HAP-1 (cell line): ENCODE measurements at regions not wholly inside any gene's neighbourhood (a gene's known extent, or its start where the extent isn't known, plus 50 kb on each side); places are given as distances from the start of the nearest gene placed in this dataset.
"Not testable (repeated sequence)": the region's sequence is repeated elsewhere in the genome, so short reads cannot be mapped to it uniquely, and the experiment has no call there.

Source experiments
- DNase-seq, 2 experiments: peaks; one replicate each; pipeline ENCODE4 v3.0.0-alpha.2; 2016 to 2020; ENCODE audit warnings: low spot score in 2 of 2
- H3K27me3 ChIP-seq: fragments of 250-450 bp; sonication (Bioruptor Pico); 2 replicates; pipeline ENCODE4 v1.5.1; 2020; ENCODE audit warnings: low read depth, mild to moderate bottlenecking, moderate library complexity
- H3K36me3 ChIP-seq: fragments of 250-450 bp; sonication (Bioruptor Pico); replicated peaks from 2 replicates; pipeline ENCODE4 v1.5.1; 2020; ENCODE audit warnings: mild to moderate bottlenecking
- H3K4me1 ChIP-seq: fragments of 250-450 bp; sonication (Bioruptor Pico); 2 replicates; pipeline ENCODE4 v1.5.1; 2020; ENCODE audit warnings: mild to moderate bottlenecking
- H3K4me3 ChIP-seq: fragments of 250-450 bp; sonication (Bioruptor Pico); 2 replicates; pipeline ENCODE4 v1.5.1; 2020; ENCODE audit warnings: mild to moderate bottlenecking, moderate library complexity
- H3K9me3 ChIP-seq: fragments of 250-450 bp; sonication (Bioruptor Pico); 2 replicates; pipeline ENCODE4 v1.5.1; 2020; ENCODE audit warnings: mild to moderate bottlenecking, moderate library complexity
- in situ Hi-C: fragments of 300-500 bp; cut with MboI; formaldehyde crosslinking; loops from 3 replicates; pipeline ENCODE4 v1.14.3; 2020; ENCODE audit warnings: low sequenced_read_pairs, inconsistent platforms, mixed read lengths

DNA sequence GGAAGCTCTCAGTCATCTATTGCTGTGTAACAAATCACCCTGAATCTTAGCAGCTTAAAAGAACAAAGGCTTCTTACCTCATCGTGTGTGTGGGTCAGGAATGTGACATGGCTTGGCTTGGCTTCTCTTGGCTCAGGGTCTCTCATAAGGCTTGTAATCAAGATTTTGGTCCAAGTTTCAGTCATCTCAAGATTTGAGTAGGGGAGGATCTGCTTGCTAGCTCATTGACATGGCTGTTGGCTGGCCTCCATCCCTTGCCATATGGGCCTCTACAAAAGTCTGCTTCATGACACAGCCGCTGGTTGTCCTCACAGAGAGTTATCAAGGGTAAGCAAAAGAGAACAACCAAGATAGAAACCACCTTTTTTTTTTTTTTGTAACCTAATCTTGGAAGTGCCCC, 207.7 kb downstream of the PTPRC start:
- Histone ChIP-seq H3K27me3 (no peaks in the 10 kb centered on the region), H3K9me3 (no peaks in the 10 kb centered on the region), H3K4me1 (peaks cover 8% of the 10 kb centered on the region), H3K4me3 (no peak overlapping the region), H3K36me3 (peaks cover 16% of the 10 kb centered on the region; the same call in 1 of the 2 replicates)
- DNase-seq: no peak
- in situ Hi-C loops: no loop called here

DNA sequence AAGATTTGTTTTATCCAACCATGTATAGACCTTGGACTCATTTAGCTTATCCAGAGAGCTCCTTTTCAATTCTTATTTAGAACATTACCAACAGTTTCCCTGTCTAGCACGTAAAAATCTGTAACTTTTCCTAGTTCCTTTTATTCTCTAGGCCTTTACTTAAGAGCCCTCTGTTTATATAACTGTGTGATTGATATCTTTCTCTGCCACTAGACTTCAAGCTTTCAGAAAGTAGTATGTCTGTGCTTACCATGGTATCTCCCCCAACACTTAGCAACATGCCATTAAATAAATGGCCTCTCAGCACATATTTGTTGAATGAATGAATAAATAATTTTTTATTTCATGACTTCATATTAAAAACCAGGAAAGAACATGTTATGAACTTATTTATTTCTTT, 209.4 kb downstream of the PTPRC start:
- Histone ChIP-seq H3K4me3 (no peak overlapping the region), H3K36me3 (peaks cover 16% of the 10 kb centered on the region; the same call in 1 of the 2 replicates)
- in situ Hi-C loops: no loop called here

DNA sequence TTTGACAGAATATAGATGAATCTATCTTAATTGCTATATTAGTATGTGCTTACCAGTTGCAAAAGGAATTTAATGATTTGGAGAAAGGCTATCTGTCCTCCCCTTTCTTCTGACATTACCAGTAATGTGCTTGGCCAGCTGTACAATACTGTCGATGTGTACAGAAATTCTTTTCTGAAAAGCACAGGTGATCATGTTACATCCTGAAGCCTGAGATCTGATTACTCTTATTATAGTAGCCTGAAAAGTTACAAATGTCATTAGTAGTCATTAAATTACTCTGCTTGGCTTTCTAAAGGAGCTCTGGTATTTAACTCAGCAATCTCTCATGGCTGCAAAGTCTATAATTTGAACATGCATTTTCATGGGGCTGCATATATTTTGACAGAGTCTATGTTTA, 209.8 kb downstream of the PTPRC start:
- DNase-seq: no peak
- Histone ChIP-seq H3K36me3 (peaks cover 16% of the 10 kb centered on the region; the same call in 1 of the 2 replicates), H3K4me3 (no peak overlapping the region)

More for the DNA sequence above, 209.4 kb downstream of the PTPRC start:
- H3K9me3 ChIP-seq: no peaks in the 10 kb centered on the region
- DNase-seq: no peak
- no peaks in the 10 kb centered on the region for H3K27me3 ChIP-seq
- H3K4me1 ChIP-seq: peaks cover 8% of the 10 kb centered on the region

DNA sequence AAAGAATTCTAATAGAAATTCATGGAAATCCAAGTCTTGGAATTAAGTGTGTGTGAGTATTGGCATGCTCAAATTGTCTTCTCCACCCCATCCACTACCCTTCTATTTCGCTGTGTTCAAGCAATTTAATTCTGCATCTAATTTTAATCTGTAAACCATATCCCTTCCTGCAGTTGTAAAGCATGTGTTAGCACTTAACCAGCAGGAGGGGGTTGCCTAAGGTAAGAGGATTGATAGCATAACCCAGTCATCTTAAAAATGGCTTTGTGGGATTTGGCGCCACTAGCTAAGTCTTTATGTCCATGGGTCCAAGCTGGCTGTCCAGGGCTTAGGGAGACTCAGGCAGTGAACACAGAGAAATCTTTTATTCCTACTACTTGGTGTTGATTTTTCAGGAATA, 210.3 kb downstream of the PTPRC start:
- H3K4me3 ChIP-seq: no peak overlapping the region
- peaks cover 8% of the 10 kb centered on the region for H3K4me1 ChIP-seq
- no peaks in the 10 kb centered on the region for H3K9me3 ChIP-seq
- in situ Hi-C loops: no loop called here
- DNase-seq: no peak
- no peaks in the 10 kb centered on the region for H3K27me3 ChIP-seq
- peaks cover 17% of the 10 kb centered on the region; the same call in 1 of the 2 replicates for H3K36me3 ChIP-seq

More for the DNA sequence above, 209.8 kb downstream of the PTPRC start:
- in situ Hi-C loops: no loop called here
- no peaks in the 10 kb centered on the region for H3K9me3 ChIP-seq
- no peaks in the 10 kb centered on the region for H3K27me3 ChIP-seq
- peaks cover 8% of the 10 kb centered on the region for H3K4me1 ChIP-seq

DNA sequence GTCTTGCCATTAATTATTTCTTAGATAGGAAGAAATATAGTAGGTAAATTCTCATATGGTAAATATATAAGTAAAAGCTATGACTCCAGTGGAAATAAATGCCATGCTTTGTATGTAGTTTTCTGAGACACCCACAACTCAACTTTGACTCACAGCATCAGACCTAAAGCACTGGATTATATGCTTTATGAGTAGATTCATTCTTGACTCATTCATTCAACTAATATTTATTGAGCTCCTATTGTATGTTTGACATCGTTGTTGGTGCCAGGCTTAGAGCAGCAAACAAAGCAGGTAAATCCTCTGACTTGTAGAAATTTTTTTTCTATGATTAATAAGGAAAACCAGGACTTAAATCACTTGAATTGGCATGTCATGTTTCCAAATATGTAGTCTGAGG, 211.4 kb downstream of the PTPRC start:
- Histone ChIP-seq H3K36me3 (peaks cover 21% of the 10 kb centered on the region; the same call in 1 of the 2 replicates), H3K4me3 (no peak overlapping the region), H3K9me3 (no peaks in the 10 kb centered on the region), H3K4me1 (peaks cover 8% of the 10 kb centered on the region), H3K27me3 (no peaks in the 10 kb centered on the region)
- no peak for DNase-seq
- in situ Hi-C loops: no loop called here

DNA sequence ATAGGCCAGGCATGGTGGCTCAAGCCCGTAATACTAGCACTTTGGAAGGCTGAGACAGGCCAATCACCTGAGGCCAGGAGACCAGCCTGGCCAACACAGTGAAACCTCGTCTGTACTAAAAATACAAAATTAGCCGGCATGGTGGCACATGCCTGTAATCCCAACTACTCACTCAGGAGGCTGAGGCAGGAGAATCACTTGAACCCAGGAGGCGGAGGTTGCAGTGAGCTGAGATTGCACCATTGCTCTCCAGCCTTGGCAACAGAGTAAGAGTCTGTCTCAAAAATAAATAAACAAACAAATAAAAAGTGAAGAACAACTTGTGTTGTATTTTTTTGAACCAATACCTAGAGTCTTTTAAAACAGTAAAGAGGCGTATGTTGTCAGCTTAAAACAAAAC, 212.1 kb downstream of the PTPRC start:
- H3K9me3 ChIP-seq, in situ Hi-C loops, H3K27me3 ChIP-seq, H3K4me1 ChIP-seq, H3K4me3 ChIP-seq, DNase-seq: not testable (repeated sequence)
- peaks cover 21% of the 10 kb centered on the region; the same call in 1 of the 2 replicates for H3K36me3 ChIP-seq

DNA sequence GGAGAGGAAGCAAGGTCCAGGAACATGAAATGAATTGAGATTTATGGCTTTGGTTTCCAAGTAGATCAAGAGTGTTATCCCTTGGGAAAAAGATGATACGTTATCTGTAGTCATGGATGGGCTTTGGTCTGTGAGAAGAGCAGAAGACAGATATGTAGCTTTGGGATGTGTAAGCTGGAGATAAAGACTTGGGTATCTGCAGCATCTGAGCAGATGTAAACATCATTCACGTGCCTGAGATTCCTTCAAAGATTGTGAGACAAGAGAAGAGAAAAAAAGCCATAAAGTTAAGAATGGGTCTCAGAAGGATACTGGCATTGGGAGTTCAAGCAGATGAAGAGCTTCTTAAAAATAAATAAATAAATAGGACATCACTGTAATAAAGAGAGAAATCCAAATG, 217.8 kb downstream of the PTPRC start:
- Histone ChIP-seq H3K27me3 (no peaks in the 10 kb centered on the region), H3K9me3 (no peaks in the 10 kb centered on the region), H3K36me3 (peaks cover 14% of the 10 kb centered on the region; the same call in 1 of the 2 replicates), H3K4me3 (no peak overlapping the region), H3K4me1 (no peaks in the 10 kb centered on the region; the same call in 1 of the 2 replicates)
- in situ Hi-C loops: no loop called here
- no peak for DNase-seq

DNA sequence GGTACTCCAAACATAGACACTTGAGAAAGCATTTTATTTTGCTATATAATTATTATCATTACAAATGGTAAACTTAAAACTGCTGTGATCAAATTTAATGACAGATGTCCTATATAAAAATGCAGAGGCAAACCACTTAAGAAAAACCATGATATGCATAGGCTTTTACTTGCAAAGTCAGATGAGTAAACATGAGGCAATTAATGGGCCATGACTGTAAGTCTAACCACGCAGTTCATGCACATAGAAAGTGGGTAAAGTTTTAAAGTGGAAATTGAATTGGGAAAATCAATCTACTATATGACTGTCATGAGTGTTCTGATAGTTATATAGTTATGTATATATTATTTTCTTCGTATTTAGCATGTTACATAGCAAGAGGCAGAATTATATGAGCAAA, 219.2 kb downstream of the PTPRC start:
- DNase-seq: no peak

DNA sequence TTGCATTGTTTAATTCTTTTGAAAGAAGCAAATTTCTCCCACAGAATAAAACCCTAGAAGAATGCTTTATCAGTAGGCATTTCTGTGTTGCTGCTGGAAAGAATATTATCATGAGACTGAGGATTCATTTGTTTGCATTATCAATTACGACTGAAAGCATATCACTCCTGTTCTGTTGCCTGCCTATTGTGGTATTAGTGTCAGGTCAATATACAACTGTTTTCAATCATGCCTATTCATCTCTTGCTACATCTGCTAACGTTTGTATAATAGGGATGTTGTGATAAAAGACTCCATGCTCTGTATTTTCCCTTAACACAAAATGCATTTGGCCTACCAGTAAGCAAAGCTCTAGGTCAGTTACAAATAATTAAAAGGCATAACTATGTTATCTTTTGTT, 221.5 kb downstream of the PTPRC start:
- in situ Hi-C loops: no loop called here
- peaks cover 9% of the 10 kb centered on the region; the same call in 1 of the 2 replicates for H3K36me3 ChIP-seq
- DNase-seq: no peak
- no peaks in the 10 kb centered on the region; the same call in 1 of the 2 replicates for H3K4me1 ChIP-seq
- H3K9me3 ChIP-seq: no peaks in the 10 kb centered on the region
- H3K27me3 ChIP-seq: no peaks in the 10 kb centered on the region
- H3K4me3 ChIP-seq: no peak overlapping the region

More for the DNA sequence above, 219.2 kb downstream of the PTPRC start:
- Histone ChIP-seq H3K27me3 (no peaks in the 10 kb centered on the region), H3K4me1 (no peaks in the 10 kb centered on the region; the same call in 1 of the 2 replicates), H3K9me3 (no peaks in the 10 kb centered on the region), H3K36me3 (peaks cover 14% of the 10 kb centered on the region; the same call in 1 of the 2 replicates), H3K4me3 (no peak overlapping the region)
- in situ Hi-C loops: no loop called here

DNA sequence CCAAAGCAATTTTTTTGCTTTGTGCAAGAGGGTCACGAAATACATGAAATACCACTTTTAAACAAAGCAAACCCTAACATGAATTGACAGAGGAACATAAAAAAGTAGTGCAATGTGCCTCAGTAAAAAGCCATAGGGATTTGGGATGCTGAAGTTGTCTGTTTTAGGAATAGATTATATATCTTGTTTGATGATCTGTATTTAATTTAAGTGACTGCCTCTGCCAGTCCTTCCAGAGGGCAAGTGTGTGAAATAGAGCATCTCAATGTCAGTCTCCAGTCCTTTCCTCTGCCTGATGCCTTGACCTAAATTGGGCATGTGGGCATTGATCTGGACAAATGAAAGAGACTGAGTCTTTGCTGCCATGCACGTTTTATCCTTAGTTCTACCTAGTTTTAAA, 222.8 kb downstream of the PTPRC start:
- Histone ChIP-seq H3K9me3 (no peaks in the 10 kb centered on the region), H3K4me3 (no peak overlapping the region), H3K36me3 (peaks cover 9% of the 10 kb centered on the region; the same call in 1 of the 2 replicates), H3K27me3 (no peaks in the 10 kb centered on the region), H3K4me1 (peaks cover 2% of the 10 kb centered on the region)
- no peak for DNase-seq
- in situ Hi-C loops: no loop called here

DNA sequence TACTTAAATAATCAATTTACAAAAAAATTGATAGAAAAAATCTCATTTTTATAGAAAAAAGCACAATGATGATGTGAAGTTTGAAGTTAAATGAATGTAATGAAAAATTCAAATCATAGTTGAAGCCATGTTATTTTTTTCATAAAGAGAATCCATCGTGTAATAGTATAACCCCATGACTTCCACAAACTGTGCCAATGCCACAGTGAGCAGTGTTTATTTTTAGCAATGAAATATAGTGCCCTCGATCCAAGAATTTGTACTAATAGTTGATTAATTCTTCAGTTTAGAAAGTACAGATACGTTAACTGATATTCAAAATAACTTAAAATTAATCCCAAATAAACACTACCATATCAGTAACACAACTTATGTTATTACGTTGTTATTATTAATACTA, 225.9 kb downstream of the PTPRC start:
- Histone ChIP-seq H3K9me3 (no peaks in the 10 kb centered on the region), H3K36me3 (no peaks in the 10 kb centered on the region), H3K4me3 (no peak overlapping the region), H3K4me1 (peaks cover 5% of the 10 kb centered on the region; the same call in 1 of the 2 replicates), H3K27me3 (no peaks in the 10 kb centered on the region)
- DNase-seq: no peak
- in situ Hi-C loops: no loop called here

DNA sequence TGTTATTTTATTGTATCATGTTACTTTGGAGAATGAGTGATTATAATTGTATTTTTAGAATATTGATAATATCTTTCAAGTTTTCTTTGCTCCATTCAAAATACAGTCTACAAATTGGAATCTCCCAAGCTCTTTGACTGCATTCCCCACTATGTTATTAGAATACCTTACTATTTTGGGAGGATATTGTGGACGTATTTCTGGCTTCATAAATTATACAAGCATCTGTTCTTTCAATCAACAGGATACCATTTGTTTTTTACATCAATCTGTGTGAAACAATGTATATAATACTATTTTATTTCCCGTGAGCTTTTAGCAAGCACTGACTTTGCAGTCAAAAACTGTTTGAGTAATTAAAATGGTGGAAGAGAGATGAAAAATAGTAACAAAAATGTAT, 226.5 kb downstream of the PTPRC start:
- in situ Hi-C loops: no loop called here

DNA sequence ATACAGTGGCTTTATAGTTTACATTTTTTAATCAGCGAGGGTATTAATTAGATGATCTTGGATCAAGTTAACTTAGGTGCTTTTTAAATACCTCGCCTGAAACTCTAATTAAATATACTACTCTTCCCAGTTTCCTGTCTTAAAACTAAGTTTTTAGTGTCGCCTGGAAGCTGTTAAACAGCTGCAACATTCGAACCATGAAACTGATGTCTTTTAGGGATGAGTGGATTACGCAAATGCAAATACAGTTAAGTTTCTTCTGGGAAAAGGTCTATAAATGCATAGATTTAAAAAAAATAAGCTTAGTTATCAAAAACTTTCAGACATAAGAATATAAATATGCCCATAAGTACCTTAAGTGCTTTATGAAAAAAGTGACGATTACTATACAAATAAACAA, 228.3 kb downstream of the PTPRC start:
- Histone ChIP-seq H3K36me3 (no peaks in the 10 kb centered on the region), H3K4me1 (peaks cover 5% of the 10 kb centered on the region; the same call in 1 of the 2 replicates), H3K4me3 (no peak overlapping the region), H3K27me3 (no peaks in the 10 kb centered on the region), H3K9me3 (no peaks in the 10 kb centered on the region)
- in situ Hi-C loops: no loop called here
- no peak for DNase-seq

More for the DNA sequence above, 226.5 kb downstream of the PTPRC start:
- H3K9me3 ChIP-seq: no peaks in the 10 kb centered on the region
- H3K36me3 ChIP-seq: no peaks in the 10 kb centered on the region
- no peaks in the 10 kb centered on the region for H3K27me3 ChIP-seq
- DNase-seq: no peak
- H3K4me1 ChIP-seq: peaks cover 5% of the 10 kb centered on the region; the same call in 1 of the 2 replicates
- H3K4me3 ChIP-seq: no peak overlapping the region

DNA sequence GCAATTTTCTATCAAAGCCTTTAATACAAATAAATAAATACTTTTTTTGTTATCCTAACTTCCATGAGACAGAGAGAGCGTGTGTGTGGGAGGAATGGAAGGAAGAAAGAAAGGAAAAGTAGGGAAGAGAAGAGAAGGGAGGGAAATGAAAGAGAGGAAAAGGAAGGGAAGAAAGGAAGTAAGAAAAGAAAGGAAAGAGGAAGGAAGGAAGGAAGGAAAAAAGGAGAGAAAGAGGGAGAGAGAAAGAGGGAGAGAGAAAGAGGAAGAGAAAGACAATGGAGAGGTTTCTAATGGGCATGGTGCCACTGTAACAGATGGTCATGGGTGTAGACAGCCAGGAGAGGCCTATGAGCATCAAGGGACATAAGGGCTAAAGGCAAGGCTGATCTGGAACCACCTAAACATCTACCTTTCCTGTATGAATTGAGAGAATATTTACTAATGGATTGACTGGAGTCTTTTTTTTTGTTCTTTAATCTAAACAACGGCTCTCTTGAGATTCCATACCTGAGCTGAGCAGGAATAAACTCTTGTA, 234.9 kb downstream of the PTPRC start:
- Histone ChIP-seq H3K9me3 (no peaks in the 10 kb centered on the region), H3K4me1 (peaks cover 8% of the 10 kb centered on the region), H3K27me3 (no peaks in the 10 kb centered on the region), H3K36me3 (no peaks in the 10 kb centered on the region), H3K4me3 (no peak overlapping the region)
- no peak for DNase-seq
- in situ Hi-C loops: no loop called here
